ENCODE measurements at regions not wholly inside any gene's neighbourhood (a gene's known extent, or its start where the extent isn't known, plus 50 kb on each side); places are given as distances from the start of the nearest gene placed in this dataset.

DNA sequence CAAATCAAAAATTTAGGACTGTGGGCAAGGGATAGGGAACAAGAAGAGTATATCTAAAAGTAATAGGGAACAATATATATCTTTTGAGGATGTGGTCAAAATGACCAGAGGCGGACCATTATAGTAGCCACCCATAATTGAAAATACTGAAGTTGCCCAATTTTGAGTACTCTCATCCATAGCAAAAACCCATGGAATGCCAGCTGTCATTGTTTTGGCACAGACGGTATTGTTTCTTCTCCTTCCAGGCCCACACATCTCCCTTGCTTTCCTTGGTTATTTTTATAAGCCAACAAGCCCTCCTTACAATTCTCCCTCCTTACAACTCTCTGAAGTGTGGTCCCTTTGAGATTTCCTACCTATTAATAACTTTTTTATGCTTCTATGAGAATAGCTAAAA lies 50.4 kb upstream of the RGMB start:
- H3K36me3 Mint-ChIP-seq (ENCODE audit: low read depth): no peaks in the 10 kb centered on the region
- TF ChIP-seq, protein P1, sequence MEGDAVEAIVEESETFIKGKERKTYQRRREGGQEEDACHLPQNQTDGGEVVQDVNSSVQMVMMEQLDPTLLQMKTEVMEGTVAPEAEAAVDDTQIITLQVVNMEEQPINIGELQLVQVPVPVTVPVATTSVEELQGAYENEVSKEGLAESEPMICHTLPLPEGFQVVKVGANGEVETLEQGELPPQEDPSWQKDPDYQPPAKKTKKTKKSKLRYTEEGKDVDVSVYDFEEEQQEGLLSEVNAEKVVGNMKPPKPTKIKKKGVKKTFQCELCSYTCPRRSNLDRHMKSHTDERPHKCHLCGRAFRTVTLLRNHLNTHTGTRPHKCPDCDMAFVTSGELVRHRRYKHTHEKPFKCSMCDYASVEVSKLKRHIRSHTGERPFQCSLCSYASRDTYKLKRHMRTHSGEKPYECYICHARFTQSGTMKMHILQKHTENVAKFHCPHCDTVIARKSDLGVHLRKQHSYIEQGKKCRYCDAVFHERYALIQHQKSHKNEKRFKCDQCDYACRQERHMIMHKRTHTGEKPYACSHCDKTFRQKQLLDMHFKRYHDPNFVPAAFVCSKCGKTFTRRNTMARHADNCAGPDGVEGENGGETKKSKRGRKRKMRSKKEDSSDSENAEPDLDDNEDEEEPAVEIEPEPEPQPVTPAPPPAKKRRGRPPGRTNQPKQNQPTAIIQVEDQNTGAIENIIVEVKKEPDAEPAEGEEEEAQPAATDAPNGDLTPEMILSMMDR (IDR thresholded peaks at IDR 0.05): no peak
- no peak overlapping the region for H3K27ac Mint-ChIP-seq
- ChIA-PET POLR2A (no interaction called here), CTCF (no interaction called here)
- H3K27me3 Mint-ChIP-seq: peaks cover 10% of the 10 kb centered on the region
- H3K4me1 Mint-ChIP-seq: no peaks in the 10 kb centered on the region
- H3K9me3 Mint-ChIP-seq: peaks cover 11% of the 10 kb centered on the region
- H3K4me3 Mint-ChIP-seq: no peak overlapping the region
- intact Hi-C loops (cut with micrococcal nuclease): no loop called here
- no peak for ATAC-seq (ENCODE audit: low read depth)
- DNase-seq: no peak

Measured in activated B cell treated with CpG ODN at 0.5 μM for 24 hours (primary cell).